K562 (cell line): ENCODE measurements at regions not wholly inside any gene's neighbourhood (a gene's known extent, or its start where the extent isn't known, plus 50 kb on each side); places are given as distances from the start of the nearest gene placed in this dataset.

Experiments used
- E2F6 ChIP-seq, 2 experiments: IDR thresholded peaks; 2 replicates each; pipeline ENCODE4 v1.6.1; 2011; ENCODE audit warnings: borderline replicate concordance in 1 of 2, control low read depth in 1 of 2, low read depth in 1 of 2, low read length in 1 of 2, mild to moderate bottlenecking in 1 of 2, mixed read lengths in 1 of 2, moderate library complexity in 1 of 2; ENCODE audit not compliant: insufficient read depth in 1 of 2, insufficient read length in 1 of 2, poor library complexity in 1 of 2, severe bottlenecking in 1 of 2; ENCODE audit errors: extremely low read depth in 1 of 2
- JUNB ChIP-seq: fragments of 450-650 bp; formaldehyde crosslinking; conservative IDR thresholded peaks from 2 replicates; pipeline ENCODE4 v1.4.0; 2020; ENCODE audit warnings: mild to moderate bottlenecking
- KAT8 ChIP-seq: fragments of 450-650 bp; IDR thresholded peaks from 2 replicates; pipeline ENCODE4 v1.6.1; 2016; ENCODE audit warnings: low read depth, mild to moderate bottlenecking
- MCM2 ChIP-seq: fragments of 450-650 bp; IDR thresholded peaks from 2 replicates; pipeline ENCODE4 v1.6.1; 2017; ENCODE audit warnings: low read depth, mild to moderate bottlenecking
- PRPF4 ChIP-seq: fragments of 200-400 bp; formaldehyde crosslinking; IDR thresholded peaks from one replicate; pipeline ENCODE4 v1.6.1; 2017; ENCODE audit warnings: low read length, low read depth, mild to moderate bottlenecking; ENCODE audit not compliant: insufficient read depth, poor library complexity, severe bottlenecking
- SOX6 ChIP-seq: fragments of 450-650 bp; IDR thresholded peaks from 2 replicates; pipeline ENCODE4 v1.6.1; 2014; ENCODE audit warnings: mild to moderate bottlenecking
- ZFP91 ChIP-seq: sonication (generic); formaldehyde crosslinking; IDR thresholded peaks from 2 replicates; pipeline ENCODE4 v1.8.0; 2022; ENCODE audit warnings: mild to moderate bottlenecking, missing genetic modification reagents
- TF ChIP-seq, protein P1 (sequence below), 2 experiments: IDR thresholded peaks; 2 replicates each; pipeline ENCODE4 v1.6.1; 2012; ENCODE audit warnings: improper control_type of control experiment in 2 of 2, low read depth in 2 of 2, low read length in 2 of 2, borderline replicate concordance in 1 of 2

DNA sequence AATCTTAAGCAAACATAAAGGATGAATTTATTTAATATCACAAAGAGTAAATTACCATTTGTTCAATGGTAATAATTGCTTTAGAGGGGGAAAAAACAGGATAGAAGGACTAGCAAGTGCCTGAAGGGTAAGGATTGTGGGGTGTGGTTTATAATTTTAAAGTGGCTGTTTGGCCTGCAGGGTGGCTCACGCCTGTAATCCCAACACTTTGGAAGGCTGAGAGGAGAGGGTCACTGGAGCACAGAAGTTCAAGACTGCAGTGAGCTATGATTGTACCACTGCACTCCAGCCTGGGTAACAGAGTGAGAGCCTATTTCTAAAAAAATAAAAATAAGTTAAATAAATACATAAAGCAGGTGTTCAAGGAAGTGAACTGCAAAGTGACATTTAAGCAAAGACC lies 199.9 kb upstream of the AHR start (continued):
- TF ChIP-seq, protein P1, sequence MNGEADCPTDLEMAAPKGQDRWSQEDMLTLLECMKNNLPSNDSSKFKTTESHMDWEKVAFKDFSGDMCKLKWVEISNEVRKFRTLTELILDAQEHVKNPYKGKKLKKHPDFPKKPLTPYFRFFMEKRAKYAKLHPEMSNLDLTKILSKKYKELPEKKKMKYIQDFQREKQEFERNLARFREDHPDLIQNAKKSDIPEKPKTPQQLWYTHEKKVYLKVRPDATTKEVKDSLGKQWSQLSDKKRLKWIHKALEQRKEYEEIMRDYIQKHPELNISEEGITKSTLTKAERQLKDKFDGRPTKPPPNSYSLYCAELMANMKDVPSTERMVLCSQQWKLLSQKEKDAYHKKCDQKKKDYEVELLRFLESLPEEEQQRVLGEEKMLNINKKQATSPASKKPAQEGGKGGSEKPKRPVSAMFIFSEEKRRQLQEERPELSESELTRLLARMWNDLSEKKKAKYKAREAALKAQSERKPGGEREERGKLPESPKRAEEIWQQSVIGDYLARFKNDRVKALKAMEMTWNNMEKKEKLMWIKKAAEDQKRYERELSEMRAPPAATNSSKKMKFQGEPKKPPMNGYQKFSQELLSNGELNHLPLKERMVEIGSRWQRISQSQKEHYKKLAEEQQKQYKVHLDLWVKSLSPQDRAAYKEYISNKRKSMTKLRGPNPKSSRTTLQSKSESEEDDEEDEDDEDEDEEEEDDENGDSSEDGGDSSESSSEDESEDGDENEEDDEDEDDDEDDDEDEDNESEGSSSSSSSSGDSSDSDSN (IDR thresholded peaks at IDR 0.05; ENCODE audit: borderline replicate concordance in 1 of 2, low read depth in 2 of 2, low read length in 2 of 2) = no peak
- TF ChIP-seq ZFP91 (CRISPR knock-in tag) (no peak), KAT8 (no peak), PRPF4 (no peak), JUNB (CRISPR knock-in tag) (no peak), E2F6 (IDR thresholded peaks at IDR 0.05; ENCODE audit: borderline replicate concordance in 1 of 2, extremely low read depth in 1 of 2, insufficient read depth in 1 of 2, insufficient read length in 1 of 2, low read depth in 1 of 2, low read length in 1 of 2, poor library complexity in 1 of 2, severe bottlenecking in 1 of 2) (no peak), SOX6 (no peak), MCM2 (no peak)
